SK-N-SH treated with all-trans-retinoic acid at 6 μM for 48 hours (cell line): ENCODE measurements at regions not wholly inside any gene's neighbourhood (a gene's known extent, or its start where the extent isn't known, plus 50 kb on each side); places are given as distances from the start of the nearest gene placed in this dataset.

Experiments used
- ARNTL ChIP-seq: fragments of 450-650 bp; formaldehyde crosslinking; IDR thresholded peaks from 2 replicates; pipeline ENCODE4 v1.5.0; 2020; ENCODE audit warnings: low read depth, mild to moderate bottlenecking, moderate library complexity, borderline replicate concordance
- BACH2 ChIP-seq: fragments of 250-450 bp; sonication (Bioruptor Pico); IDR thresholded peaks from 2 replicates; pipeline ENCODE4 v1.9.0; 2021; ENCODE audit warnings: mild to moderate bottlenecking, borderline replicate concordance
- ZNF8 ChIP-seq: fragments of 450-650 bp; formaldehyde crosslinking; IDR thresholded peaks from 2 replicates; pipeline ENCODE4 v1.5.0; 2020; ENCODE audit warnings: mild to moderate bottlenecking, moderate library complexity
- TF ChIP-seq, protein P1 (sequence below): fragments of 250-450 bp; sonication (Bioruptor Pico); IDR thresholded peaks from 2 replicates; pipeline ENCODE4 v1.8.0; 2020; ENCODE audit warnings: mild to moderate bottlenecking, moderate library complexity, borderline replicate concordance
- TF ChIP-seq, protein P2 (sequence below): fragments of 250-450 bp; sonication (Bioruptor Pico); IDR thresholded peaks from 2 replicates; pipeline ENCODE4 v1.5.1; 2020; ENCODE audit warnings: low read depth, mild to moderate bottlenecking, moderate library complexity

DNA sequence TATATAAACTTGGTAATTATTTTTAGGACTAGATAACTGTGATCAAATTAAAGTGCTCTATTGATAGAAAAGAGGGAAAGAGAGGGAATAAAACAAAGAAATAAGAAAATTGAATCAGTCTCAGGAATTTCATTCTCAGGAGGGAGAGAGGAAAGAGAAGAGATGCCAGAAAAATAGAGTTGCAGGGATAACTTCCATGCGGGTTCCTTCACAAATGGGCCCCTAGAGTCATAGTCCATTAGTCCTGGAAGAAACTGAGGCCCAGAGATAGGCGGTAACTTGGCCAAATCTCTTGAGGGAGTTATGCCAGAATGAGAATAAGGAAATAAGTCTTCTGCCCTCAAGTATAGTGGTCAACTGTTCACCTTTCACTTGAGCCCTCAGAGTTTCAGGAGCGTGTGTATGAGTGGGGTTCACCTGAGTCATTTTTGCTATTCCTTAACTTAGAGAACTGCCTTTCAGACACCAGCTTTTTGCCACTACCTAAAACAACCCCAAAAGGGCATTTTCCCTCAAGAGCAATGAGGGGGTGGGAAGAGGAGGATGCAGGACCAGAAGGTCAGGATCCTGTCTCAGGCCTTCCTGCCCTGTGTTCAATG is 192.6 kb downstream of the MEX3B start:
- TF ChIP-seq ZNF8 (CRISPR knock-in tag) = no peak
- TF ChIP-seq ARNTL = no peak
- TF ChIP-seq, protein P1, sequence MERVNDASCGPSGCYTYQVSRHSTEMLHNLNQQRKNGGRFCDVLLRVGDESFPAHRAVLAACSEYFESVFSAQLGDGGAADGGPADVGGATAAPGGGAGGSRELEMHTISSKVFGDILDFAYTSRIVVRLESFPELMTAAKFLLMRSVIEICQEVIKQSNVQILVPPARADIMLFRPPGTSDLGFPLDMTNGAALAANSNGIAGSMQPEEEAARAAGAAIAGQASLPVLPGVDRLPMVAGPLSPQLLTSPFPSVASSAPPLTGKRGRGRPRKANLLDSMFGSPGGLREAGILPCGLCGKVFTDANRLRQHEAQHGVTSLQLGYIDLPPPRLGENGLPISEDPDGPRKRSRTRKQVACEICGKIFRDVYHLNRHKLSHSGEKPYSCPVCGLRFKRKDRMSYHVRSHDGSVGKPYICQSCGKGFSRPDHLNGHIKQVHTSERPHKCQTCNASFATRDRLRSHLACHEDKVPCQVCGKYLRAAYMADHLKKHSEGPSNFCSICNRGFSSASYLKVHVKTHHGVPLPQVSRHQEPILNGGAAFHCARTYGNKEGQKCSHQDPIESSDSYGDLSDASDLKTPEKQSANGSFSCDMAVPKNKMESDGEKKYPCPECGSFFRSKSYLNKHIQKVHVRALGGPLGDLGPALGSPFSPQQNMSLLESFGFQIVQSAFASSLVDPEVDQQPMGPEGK = no peak
- no peak for TF ChIP-seq BACH2 (CRISPR knock-in tag)
- TF ChIP-seq, protein P2, sequence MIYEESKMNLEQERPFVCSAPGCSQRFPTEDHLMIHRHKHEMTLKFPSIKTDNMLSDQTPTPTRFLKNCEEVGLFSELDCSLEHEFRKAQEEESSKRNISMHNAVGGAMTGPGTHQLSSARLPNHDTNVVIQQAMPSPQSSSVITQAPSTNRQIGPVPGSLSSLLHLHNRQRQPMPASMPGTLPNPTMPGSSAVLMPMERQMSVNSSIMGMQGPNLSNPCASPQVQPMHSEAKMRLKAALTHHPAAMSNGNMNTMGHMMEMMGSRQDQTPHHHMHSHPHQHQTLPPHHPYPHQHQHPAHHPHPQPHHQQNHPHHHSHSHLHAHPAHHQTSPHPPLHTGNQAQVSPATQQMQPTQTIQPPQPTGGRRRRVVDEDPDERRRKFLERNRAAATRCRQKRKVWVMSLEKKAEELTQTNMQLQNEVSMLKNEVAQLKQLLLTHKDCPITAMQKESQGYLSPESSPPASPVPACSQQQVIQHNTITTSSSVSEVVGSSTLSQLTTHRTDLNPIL (CRISPR knock-in tag) = no peak
